ENCODE measurements at regions not wholly inside any gene's neighbourhood (a gene's known extent, or its start where the extent isn't known, plus 50 kb on each side); places are given as distances from the start of the nearest gene placed in this dataset.

DNA sequence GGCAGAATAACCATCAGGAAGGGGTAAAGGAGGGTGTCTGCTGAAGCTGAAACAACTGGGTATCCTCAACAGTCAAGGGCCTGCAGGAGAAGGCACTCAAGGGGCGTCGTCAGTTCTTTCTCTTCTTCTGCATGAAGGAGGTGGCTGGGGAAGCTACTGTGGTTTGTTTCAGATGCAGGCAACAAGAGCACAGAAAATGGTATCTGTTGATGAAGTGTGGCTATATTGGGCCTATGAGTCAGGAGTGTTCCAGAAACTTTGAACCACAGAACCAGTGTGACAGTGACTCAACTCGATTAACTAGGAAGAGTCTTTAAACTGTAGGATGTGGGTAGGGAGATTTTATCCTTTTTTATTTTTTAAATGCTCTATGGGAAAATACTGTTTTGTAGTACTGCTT lies 686.3 kb downstream of the FGF9 start:
- DNase-seq: no peak

DNA sequence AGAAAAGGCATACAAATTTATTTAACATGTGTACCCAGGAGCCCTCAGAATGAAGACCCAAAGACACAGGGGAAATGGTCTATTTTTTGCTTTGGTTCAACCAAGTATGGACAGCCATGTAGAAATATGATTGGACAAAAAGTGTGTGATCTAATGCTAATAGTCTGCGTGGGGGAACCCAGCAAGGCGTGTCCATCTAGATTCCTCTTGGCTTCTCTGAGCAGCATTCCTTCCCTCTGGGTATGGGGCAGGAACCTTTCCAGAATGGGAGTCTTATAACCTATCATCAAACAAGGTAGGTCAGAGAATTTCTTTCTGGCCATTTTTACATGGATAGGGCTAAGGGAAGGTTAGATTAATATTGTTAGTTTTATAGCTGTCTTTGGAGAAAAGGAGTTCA lies 698.2 kb downstream of the FGF9 start:
- DNase-seq: no peak

DNA sequence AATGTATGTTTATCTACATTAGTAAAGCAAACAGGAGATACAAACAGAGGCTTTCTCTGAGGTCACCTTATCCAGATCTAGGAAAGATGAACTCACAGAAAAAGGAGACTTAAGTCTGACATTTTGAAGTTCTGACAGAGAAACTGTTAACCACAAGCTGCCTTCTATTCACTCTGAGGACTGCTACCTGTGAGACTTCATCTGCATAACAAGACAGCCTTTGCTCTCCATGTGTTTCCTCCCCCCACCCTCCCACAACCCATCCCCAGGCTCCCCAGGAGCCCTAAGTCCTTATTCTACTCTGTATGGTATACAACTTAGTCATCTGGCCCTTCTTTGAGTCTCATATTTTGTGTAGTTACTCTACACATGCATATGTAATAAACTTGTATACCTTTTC lies 699.0 kb downstream of the FGF9 start:
- DNase-seq: no peak

DNA sequence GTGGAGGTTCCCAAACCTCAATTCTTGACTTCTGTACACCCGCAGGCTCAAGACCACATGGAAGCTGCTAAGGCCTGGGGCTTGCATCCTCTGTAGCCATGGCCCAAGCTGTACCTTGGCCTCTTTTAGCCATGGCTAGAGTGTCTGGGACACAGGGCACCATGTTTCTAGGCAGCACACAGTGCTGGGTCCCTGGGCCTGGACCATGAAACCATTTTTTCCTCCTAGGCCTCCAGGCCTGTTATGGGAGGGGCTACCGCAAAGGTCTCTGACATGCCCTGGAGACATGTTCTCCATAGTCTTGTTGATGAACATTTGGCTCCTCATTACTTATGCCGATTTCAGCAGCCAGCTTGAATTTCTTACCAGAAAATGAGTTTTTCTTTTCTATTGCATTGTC lies 701.4 kb downstream of the FGF9 start:
- no peak for DNase-seq

DNA sequence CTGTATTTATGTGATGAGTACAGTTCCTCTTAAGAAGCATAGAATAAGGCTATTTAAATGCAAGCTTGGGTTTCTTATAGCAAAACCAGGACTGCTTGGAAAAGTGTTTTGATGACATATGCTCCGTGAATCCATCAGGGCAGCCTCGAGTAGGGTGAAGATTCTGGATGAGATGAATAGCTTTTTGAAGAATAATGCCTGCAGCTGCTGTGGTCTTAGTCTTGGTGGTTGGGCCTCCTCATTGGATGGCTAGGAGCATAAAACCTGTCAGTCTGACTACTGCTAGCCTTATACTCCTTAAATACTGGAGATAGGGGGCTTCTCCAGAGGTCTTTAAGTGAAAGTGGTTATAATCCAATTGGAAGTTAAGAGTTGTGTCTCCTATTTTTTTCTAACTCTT lies 704.3 kb downstream of the FGF9 start:
- no peak for DNase-seq

DNA sequence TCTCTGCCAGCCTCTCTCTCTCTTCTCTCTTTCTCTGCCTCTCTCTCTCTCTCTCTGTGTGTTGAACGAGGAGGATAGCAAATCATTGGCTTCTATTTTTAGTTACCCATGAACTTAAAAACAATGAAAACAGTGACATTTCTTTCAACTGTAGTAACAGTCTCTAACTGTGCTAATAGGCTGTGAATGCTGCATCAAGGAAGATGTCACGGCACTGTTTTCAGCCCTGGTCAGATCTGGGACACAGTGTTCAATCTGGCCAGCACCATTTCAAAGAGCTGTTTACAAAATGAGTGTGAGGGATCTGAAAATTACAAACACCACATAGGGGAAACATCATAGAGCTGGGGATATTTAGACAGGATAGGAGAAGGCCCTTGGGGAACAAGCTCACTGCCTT lies 717.0 kb downstream of the FGF9 start:
- no peak for DNase-seq

DNA sequence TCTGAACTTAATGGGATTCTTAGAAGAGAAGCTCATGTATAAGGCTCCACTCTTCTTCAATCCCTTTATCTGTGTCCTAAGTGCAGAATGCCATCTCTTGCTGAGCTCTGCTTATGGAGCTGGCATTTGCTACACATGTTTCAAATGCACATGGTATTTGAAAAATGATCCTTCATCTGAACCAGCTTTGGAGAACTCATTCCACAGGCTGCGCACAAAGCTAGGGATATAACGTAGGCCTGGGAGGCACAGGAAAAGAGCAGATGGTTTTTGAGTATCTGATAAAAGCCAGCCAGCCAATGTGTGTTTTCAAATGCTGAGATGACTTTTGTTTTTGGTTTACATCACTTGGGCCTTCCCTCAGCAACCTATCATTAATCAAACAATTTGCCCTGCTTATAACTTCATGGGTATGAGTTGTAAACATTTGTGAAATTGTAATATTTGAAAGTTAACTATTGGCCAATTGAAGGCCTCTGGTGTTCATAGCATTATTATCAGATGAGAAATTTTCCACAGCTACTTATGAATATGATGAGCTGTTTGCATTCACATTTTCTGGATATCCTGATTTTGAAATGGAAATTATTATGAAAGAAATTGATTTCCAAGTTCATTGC lies 729.0 kb downstream of the FGF9 start:
- DNase-seq: no peak

DNA sequence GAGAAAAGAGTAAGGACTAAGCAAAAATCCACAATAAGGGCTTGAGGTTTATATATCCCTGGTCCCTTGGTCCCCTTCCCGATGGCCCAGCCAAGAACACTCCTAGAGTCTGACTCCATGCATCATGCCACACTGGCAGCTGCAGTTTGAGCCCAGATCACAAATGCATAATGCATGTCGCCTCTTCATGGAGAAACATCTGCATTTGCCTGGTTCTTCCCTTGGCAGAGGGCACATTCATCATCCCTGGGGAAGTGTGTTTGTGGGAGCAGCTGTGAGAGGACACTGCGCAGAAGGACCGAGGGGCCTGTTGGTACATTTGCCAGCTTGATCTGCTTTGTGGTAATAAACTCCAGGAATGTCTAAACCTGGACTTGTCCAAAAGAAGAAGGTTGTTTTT lies 731.8 kb downstream of the FGF9 start:
- no peak for DNase-seq

DNA sequence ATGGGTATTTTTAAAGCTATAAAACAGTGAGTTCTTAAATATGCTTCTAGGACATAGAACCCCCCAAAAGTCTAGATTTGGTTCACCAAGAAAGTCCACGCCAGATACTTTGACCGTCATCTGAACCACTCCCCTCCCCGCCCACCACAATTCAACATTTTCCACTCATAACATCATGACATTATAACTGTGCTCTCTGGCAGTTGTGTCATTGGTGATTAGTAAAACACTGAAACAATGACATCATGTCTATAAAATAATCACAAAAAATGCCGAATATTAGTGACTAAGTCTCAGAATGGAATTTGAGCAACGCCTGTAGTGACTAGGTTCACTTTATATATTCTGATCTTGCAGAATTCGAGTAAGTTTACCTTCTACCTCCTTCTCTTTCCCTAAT lies 732.3 kb downstream of the FGF9 start:
- DNase-seq: no peak

DNA sequence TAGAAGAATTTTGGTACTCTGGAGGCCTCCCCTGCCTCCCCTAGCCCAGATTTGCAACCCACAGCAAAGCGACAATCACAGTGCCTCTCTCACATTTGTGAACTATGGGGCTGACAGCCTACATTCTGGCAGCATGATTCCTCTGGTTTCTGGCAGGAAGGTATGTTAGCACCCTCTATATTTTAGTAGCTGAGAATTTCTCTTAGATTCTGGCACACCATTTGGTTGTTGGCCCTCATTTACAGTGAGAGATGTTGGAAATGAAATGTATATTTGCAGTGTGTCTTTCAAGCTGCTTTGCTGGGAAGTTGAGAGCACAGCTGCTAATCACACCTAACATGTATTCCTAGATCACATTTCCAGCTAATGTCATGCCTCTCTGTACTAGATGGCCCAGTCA lies 735.0 kb downstream of the FGF9 start:
- no peak for DNase-seq

DNA sequence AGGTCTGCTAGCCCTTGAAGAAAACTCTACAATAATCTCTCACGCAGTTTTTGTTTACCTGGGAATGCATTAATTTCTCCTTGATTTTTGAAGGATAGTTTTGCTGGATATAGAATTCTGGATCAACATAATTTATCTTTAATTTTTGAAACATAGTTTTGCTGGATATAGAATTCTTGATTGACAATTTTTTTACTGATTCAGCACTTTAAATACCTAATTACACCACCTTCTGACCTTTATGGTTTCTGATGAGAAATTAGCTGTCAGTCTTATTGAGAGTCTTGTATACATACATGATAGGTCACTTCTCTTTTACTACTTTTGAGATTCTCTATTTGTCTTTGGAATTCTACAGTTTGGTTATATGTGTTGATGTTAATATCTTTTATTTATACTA lies 741.6 kb downstream of the FGF9 start:
- DNase-seq: no peak

DNA sequence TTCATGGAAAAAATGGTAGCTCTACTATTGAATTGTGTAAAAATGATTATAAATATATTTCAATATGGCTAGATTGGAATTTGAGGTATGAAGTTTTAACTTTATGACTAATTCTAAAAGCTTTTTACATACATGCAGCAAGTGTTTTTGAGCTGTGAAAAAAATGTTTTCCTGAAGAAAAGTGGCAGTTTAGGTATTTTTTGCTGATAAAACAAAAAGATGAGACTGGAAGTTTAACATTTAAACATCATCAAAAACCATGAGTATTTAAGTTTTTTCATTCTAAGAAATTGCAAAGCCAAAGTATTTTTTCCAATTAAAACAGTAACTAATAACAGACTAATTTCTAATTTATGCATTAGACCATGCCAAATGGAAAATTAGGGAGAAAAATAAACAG lies 751.1 kb downstream of the FGF9 start:
- no peak for DNase-seq

DNA sequence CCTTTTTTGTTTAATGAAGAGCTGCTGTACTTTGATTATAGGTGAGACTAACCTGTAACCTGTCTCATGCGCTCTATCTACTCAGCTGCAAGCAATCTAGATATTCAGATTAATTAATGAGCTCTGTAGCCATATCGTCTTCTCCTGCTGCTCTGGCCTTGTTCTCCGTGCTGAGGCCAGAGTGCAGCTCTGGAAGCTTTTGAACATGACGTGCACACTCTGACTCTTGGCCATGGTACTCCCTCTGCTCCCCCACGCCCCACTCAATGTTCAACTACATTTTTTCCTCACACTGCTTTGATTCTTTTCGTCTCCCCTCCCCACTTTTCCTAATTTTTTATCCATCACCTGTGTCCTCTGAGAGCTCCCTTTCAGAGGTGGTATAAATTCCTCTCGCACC lies 751.8 kb downstream of the FGF9 start:
- DNase-seq: no peak

DNA sequence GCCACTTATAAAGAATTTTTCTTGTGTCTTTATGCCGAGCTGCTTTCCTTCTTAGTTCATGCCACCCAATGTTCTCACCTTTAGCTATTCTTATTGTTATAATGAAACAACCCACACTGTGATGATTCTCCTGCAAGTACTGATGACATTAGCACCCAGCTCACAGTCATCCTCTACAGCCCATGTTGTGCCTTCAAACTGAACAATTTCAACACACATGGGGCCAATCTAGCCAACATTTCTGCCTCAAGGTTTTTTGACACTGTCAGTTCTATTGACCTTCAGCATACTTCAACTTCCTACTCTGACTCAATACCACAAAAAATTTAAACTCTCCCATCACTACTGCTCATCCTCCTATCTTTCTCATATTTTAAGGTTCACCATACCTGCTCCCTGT lies 752.4 kb downstream of the FGF9 start:
- DNase-seq: no peak

DNA sequence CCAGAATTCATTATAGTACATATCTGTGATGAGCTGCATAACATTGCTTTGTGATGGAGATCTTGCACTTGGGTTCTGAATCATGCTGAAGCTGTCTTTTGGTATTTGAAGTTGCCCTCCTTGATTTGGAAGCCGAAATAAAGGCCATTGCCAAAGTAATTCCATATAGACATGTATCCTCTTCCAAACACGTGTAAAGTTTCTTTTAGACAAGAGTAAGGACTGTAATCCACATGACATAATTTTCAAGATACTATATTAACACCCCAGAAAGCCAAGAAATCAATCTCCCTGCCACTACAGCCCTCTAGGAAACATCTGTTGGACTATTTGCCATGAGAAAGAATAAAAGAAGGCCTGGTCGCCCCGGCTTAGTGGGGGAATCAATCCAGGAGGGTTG lies 754.2 kb downstream of the FGF9 start:
- no peak for DNase-seq

DNA sequence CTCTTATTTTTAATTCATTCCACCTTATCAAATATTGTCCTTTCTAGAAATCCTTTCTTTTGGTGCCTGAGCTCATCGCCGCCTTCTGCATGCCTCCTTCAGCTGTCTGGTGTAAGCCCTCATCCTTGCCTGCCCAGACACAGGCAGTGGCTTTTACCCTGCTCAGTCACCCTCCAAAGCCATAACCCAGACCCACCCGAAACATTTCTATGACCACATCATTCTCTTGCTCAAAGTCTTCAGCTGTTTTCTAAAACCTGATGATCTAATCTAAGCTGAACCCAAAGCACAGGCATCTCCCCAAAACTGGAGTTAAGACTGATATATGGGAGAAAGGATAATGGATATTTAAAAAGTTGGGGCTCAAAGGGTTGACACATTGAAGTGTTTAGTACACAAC lies 753.7 kb upstream of the SGCG start:
- DNase-seq: no peak

DNA sequence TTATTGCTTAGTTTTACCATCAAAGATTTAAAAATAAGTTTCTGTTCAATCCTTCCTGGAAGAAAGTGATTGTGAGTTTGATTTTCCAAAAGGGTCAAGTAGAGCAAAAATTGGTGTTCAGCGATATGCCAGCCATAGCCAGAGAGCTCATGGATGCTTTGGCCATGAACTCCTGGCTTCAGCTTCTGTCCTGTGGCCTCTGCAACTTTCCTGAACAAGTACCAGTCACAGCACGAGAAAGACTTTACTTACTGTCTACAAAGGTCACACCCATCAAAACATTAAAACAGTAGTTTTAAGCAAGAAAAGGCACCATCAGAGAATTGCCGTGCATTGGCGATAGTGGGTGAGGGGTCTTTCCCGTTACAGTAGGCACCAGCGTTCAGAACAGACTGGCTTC lies 753.0 kb upstream of the SGCG start:
- no peak for DNase-seq

DNA sequence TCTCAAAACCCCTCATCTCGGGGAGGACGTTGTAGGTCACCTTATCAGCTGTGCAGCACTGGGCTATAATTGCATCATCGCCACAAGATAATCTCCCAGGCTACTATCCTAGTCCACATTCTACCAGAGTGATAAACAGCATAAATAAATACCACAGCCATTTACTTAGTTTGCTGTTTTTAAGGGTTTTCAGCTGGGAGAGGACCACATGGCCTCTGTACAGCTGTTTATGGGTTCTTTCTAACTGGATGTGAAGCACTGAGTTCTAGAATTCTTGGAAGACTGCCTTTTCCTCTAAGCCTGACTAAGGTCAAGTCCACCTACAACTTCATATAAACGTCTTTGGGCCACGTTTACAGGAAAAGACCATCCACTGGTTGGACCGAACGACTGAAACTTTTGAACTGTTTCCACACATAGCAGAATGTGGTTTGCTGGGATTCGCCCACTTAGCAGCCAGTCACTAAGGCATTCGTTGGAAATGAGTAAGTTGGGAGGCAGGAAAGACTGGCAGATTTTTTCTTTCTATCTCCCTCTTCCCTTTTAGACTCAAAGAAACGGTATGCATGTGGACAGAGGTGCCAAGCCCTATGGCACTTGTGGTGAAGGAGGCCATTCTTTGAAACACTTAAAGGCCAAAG lies 752.5 kb upstream of the SGCG start:
- DNase-seq: no peak

DNA sequence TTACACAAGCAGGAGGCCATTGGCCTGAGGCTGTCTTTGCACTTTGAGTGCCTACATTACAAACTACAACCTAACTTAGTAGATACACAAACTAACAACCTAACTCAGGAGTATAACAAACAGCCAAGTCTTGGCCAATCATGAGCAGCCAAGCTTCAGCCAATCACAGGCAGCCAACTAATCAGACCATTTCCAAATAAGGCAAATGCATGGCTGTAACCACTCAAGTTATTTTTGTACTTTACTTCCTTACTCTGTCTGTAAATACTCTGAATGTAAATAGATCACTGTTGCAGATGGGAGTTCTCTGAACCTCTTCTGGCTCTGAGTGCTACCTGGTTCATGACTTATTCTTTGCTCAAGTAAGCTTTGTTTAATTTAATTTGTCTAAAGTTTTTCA lies 748.1 kb upstream of the SGCG start:
- DNase-seq: no peak

DNA sequence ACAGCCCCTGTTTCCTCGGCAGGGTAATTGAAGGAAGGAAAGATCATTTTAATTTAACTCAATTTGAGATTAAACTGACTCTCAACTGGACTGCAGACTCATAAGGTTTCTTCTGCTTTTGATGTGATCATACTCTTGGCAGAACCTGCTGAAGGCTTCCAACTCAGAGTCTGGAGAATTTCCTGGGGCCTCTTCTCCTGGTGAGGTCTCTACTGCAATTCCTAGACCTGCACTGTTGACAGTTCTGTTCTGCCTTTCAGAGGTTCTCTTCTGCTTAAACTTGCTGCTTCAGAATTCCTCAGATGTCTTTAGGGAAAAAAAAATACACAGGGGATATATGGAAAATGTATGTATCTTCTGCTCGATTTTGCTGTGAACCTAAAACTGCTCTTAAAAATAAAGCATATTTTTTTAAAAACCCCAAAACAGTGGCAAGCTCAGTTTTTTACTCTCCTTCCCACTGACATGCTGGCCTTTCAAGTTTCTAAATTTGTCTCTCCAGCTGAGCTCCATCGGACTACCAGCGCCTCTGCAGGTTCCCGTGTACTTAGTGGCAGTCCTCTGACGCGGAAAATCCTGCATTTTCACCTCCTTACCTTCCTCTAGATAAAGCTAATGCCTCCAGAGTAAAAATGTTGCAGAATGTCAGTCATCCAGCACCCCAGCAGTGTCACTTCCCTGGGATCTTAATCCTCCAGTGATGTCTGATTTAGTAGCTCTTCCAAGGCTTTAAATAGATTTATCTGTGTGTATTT lies 733.5 kb upstream of the SGCG start:
- no peak for DNase-seq

DNA sequence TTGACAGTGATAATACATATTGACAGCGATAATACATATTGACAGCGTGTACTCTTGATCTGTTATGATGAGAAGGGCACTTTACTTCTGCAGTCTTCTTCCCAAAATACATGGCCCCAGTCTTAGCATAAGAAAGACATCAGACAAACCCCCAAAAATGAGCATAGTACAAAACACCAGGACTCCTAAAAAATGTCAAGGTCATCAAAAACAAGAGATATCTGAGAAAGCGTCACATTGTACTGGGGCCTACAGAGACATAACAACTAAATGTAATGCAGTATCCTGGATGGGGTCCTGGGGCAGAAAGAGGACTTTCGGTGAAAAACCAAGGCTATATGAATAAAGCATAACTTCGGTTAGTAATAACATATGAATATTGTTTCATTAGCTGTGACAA lies 731.5 kb upstream of the SGCG start:
- DNase-seq: no peak

DNA sequence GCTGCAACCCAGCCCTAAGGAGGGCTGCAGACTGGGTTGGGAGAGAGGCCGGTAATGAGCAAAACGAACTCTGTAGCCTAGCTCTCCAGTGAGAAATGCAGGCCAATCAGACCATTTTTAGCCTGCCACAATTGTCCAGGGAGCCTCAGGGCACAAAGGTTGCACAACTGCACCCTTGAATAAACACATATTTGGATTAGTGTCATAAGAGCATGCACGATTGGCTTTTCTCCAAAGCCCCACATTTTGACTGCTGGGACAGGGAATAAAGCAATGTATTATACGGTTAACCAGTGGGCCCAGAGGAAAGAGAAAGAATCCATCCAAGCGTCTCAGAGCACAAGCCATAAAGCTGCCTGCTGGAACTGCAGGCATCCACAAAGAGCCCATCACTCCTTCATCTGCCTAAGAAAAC lies 729.4 kb upstream of the SGCG start:
- DNase-seq: no peak

DNA sequence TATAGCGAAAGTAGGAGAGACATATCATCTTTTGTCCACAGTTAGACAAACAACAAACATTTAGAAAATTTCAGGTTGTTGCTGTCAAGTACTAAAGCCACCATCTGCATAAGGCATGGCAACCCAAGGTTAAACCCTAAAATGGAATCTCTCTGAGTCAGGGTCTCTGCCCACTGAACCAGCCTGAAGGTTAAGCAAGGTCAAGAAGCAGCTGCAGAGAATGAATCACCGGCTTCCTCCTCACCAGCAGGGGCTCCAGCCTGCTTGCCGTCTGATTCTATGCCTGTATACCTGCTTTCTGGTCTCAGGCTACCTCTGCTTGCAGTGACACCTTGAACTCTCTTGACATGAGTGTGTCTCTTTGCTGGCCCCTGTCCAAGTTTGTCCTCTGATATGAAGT lies 726.2 kb upstream of the SGCG start:
- no peak for DNase-seq

DNA sequence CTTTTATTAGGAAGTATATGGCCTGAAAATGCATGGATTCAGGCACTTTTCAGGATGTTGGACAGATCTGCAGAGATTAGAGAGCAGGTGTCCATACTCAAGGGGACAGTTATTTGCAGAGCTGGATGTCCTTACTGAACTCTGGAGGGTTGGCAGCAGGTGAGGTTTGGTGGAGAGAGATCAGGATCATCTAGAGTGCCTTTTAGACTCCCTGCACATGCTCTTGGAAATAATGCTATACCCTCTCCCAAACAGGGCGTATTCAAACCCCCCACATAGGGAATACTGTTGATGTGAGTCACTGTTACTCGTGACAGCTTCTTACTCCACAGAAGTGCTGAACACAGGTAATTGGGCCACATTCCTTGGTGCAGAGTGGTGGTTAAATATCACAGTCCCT lies 725.7 kb upstream of the SGCG start:
- DNase-seq: no peak

Measured in CD4-positive, alpha-beta T cell treated with Interleukin-6 for 4 hours (primary cell).